ENCODE measurements at regions not wholly inside any gene's neighbourhood (a gene's known extent, or its start where the extent isn't known, plus 50 kb on each side); places are given as distances from the start of the nearest gene placed in this dataset.

DNA sequence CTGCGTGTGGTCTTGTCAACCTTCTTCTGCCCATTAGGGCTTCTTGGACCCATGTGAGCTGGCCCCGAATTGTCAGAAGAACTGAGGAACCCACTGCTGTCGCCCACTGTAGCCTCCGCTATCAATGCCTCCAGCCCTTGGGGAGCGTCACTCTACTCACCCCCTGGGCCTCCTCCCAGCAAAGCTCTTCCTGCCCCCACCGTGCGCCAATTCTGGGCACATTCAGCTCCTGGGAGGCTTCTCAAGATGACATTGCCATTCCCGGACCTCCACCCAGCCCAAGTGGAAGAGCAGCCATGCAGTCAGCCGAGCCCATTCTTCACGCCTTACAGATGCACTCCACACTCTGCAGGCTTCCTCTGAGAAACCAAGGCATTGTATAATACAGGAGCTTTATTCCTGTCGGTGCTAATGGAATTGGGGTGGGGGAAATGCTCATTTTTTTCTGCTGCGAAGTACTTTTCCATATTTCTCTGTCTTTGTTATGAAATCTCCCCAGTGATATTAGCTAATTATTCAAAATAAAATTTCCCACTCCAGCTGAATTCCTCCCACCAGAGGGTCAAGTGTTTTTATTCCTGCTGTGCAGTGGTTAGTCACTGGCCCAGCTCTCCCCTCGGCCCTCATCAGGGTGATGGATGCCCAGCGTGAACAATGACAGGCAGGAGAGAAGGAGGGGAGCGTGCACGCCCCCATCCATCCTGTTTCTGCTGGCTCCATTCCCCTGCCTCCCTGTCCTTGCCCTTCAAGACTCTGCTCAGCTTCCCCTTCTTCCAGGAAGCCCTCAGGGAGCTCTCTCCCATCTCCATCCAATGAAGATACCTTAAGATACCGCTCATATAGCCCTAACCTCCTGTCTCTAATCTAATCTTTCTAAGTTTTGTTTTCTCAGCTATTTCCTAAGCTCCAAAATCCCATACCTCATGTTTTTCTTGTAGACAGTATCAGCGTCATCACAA lies 87.7 kb downstream of the C16orf95 start:
- no peak for DNase-seq (ENCODE audit: low read depth)

GRCh38 chr16:87230571-87230970 lies 86.6 kb downstream of the C16orf95 start:
- DNase-seq (ENCODE audit: low read depth): no peak

GRCh38 chr16:87231295-87231694 lies 85.9 kb downstream of the C16orf95 start:
- DNase-seq (ENCODE audit: low read depth): no peak

GRCh38 chr16:87231911-87232310 lies 85.3 kb downstream of the C16orf95 start:
- no peak for DNase-seq (ENCODE audit: low read depth)

GRCh38 chr16:87233928-87234327 lies 83.3 kb downstream of the C16orf95 start:
- DNase-seq (ENCODE audit: low read depth): no peak

- DNase-seq (ENCODE audit: low read depth): no peak
Measured at GRCh38 chr16:87234601-87235000, 82.6 kb downstream of the C16orf95 start.

- no peak for DNase-seq (ENCODE audit: low read depth)
Measured at GRCh38 chr16:87235810-87236515, 81.2 kb downstream of the C16orf95 start.

GRCh38 chr16:87236516-87237115 lies 80.6 kb downstream of the C16orf95 start:
- no peak for DNase-seq (ENCODE audit: low read depth)

DNA sequence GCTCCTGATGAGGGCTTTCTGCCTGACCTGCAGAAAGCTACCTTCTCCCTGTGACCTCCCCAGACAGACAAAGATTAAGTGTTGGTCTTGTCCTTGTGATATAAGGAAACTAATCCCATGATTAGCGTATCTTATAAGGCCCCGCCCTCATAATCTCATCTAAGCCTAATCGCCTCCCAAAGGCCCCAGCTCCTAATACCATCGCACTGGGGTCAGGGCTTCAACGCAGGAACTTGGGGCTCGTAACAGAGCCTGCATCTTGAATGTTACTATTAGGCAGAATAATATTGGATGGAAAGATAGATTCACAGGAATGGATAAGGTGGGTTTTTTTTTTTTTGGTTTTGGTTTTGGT lies 78.9 kb downstream of the C16orf95 start:
- DNase-seq (ENCODE audit: low read depth): no peak

DNA sequence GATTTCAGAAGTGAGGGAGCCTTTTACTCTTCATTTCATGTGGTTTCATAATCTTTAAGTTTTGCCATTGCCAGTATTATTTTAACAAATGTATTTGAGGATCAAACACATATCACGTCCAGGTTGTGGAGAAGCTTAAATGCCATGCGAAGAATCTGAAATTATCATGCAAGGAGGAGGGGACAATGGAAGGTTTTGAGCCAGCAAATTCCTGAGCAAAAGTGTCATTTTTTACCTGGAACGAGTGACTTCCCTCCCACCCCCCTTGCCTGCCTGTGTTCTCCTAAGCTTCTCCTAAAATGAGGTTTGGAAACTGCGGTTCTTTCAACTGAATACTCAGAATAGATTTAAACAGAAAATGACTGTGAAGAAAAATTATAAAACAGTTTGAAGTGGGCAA lies 77.6 kb downstream of the C16orf95 start:
- no peak for DNase-seq (ENCODE audit: low read depth)

GRCh38 chr16:87240211-87241136 lies 76.7 kb downstream of the C16orf95 start:
- DNase-seq (ENCODE audit: low read depth): no peak

DNA sequence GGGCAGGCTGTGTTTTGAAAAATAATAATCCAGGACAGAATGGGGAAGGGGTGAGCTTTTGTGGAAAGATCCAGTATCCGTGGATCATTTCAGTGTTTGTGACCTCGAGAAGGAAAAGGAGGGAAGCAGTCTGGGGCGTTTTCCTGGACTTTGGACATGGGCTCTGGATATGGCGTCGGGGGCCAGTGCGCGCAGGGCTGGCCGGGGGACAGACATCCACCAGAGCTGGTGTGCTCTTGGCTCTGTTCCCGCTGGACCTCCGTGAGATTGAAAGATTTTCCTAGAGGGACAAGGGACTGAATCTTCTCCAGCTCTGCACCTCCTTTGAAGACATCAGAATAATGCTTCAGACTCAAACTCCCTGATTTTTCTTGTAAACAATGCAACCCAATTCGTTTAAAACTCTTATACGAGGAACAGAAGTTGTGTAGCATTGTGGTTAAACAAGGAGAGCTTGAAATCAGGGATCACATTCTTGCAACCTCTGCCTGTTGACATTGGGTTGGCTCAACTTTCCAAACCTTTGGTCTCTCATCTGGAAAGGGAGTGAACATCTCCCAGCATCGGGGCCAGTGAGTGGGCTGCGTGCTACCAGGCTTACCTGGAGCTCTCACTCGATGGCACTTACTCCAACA lies 75.9 kb downstream of the C16orf95 start:
- no peak for DNase-seq (ENCODE audit: low read depth)

- DNase-seq (ENCODE audit: low read depth): no peak
Measured at GRCh38 chr16:87243478-87243877, 73.7 kb downstream of the C16orf95 start.

DNA sequence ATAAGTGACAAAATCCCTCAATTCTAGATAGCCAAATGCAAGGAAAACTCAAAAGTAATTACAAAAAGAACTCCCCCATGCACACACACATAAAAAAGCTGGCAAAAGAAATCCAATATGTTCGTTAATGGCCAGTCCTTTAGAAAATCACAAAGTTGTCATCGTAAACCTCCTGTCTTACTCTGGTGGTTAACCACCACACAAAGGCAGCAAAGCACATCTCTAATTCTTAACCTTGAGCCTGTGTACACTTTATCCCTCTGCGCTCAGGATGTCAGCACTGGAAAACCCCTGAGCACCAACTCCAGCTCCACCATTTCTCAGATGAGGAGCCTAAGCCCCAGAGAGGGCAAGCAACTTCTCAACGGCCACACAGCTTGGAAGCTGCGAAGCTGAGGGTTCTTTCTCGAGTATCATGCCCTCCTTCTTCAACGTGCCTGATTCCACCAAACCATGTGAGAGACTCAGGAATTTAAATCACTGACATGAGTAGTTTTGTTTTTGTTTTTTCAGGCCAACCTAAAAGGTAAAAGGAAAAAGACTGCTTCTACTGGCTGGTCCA lies 72.5 kb downstream of the C16orf95 start:
- DNase-seq (ENCODE audit: low read depth): no peak

- no peak for DNase-seq (ENCODE audit: low read depth)
Measured at GRCh38 chr16:87245511-87245910, 71.7 kb downstream of the C16orf95 start.

GRCh38 chr16:87246269-87247065 lies 70.7 kb downstream of the C16orf95 start:
- no peak for DNase-seq (ENCODE audit: low read depth)

GRCh38 chr16:87248714-87249113 lies 68.5 kb downstream of the C16orf95 start:
- no peak for DNase-seq (ENCODE audit: low read depth)

- no peak for DNase-seq (ENCODE audit: low read depth)
Measured at GRCh38 chr16:87249425-87249824, 67.8 kb downstream of the C16orf95 start.

GRCh38 chr16:87250431-87250960 lies 66.7 kb downstream of the C16orf95 start:
- DNase-seq (ENCODE audit: low read depth): no peak
